Endothelial cell of umbilical vein (primary cell): ENCODE measurements at regions not wholly inside any gene's neighbourhood (a gene's known extent, or its start where the extent isn't known, plus 50 kb on each side); places are given as distances from the start of the nearest gene placed in this dataset.

Source experiments
- BruUV-seq: library from RNA; stranded (reverse); fragments of 400-500 nt; replicated peaks from 2 replicates; lab custom pipeline; 2021; lab: Mats Ljungman, UMichigan
- CTCF ChIA-PET: fragments of 300-600, 350-600 bp; sonication (Branson Sonifier 250); formaldehyde crosslinking; loops from one replicate; lab custom pipeline; 2021; ENCODE audit warnings: antibody characterized with exemption, inconsistent platforms; lab: Charles Lee
- POLR2A ChIA-PET: fragments of 300-600, 350-600 bp; sonication (Branson Sonifier 250); formaldehyde crosslinking; loops from one replicate; lab custom pipeline; 2021; ENCODE audit warnings: antibody characterized with exemption, inconsistent platforms; lab: Charles Lee
- DNase-seq: peaks from one replicate; pipeline ENCODE4 v3.0.0-alpha.2; 2011; ENCODE audit warnings: low read depth, low spot score
- FAIRE-seq: peaks from 2 replicates; lab custom pipeline; 2011; peaks lifted over from hg19 to GRCh38; lab: Jason Lieb, UNC
- H2AFZ ChIP-seq: 2 replicates; pipeline ENCODE4 v1.6.0; 2012; ENCODE audit warnings: low read depth, low read length, control low read depth, inconsistent platforms
- H3K27ac ChIP-seq: 2 replicates; pipeline ENCODE4 v1.5.1; 2011; ENCODE audit warnings: low read depth, mild to moderate bottlenecking, control low read depth, low read length, moderate library complexity; ENCODE audit not compliant: insufficient read depth
- H3K27me3 ChIP-seq, 2 experiments: 2 replicates each; pipeline versions ENCODE4 v1.6.0 to v1.6.1; 2011; ENCODE audit warnings: low read length in 2 of 2, mixed read lengths in 1 of 2; ENCODE audit not compliant: control insufficient read depth in 2 of 2, insufficient read depth in 2 of 2
- H3K36me3 ChIP-seq, 2 experiments: 2 replicates in 1 of 2; 3 replicates in 1 of 2; pipeline ENCODE4 v1.5.1; 2011; ENCODE audit warnings: low read length in 2 of 2, mild to moderate bottlenecking in 1 of 2, moderate library complexity in 1 of 2; ENCODE audit not compliant: control insufficient read depth in 2 of 2, insufficient read depth in 2 of 2; ENCODE audit errors: extremely low read depth in 1 of 2
- H3K4me1 ChIP-seq: 3 replicates; pipeline ENCODE4 v1.5.1; 2011; ENCODE audit warnings: mild to moderate bottlenecking, low read length; ENCODE audit not compliant: control insufficient read depth, insufficient read depth; ENCODE audit errors: extremely low read depth
- H3K4me2 ChIP-seq: 2 replicates; pipeline ENCODE4 v1.6.1; 2011; ENCODE audit warnings: low read length, control low read depth, mixed read lengths; ENCODE audit not compliant: insufficient read depth
- H3K4me3 ChIP-seq, 3 experiments: fragments of 200-600 bp in 1 of 3; sonication (generic), shearing (Covaris generic) in 1 of 3; replicated peaks in 1 of 3; 2 replicates each; pipeline ENCODE4 v1.5.1; 2011 to 2016; ENCODE audit warnings: control low read depth in 3 of 3, low read length in 3 of 3, mild to moderate bottlenecking in 2 of 3, inconsistent platforms in 1 of 3, low read depth in 1 of 3, moderate library complexity in 1 of 3; ENCODE audit not compliant: insufficient read depth in 1 of 3
- H3K79me2 ChIP-seq: 2 replicates; pipeline ENCODE4 v1.6.0; 2012; ENCODE audit warnings: low read length, inconsistent platforms; ENCODE audit not compliant: control insufficient read depth, insufficient read depth
- H3K9ac ChIP-seq: replicated peaks from 2 replicates; pipeline ENCODE3; 2011; ENCODE audit warnings: low read length, control low read depth; ENCODE audit not compliant: insufficient read depth; ENCODE audit errors: extremely low read depth
- H3K9me1 ChIP-seq: replicated peaks from 3 replicates; pipeline ENCODE4 v1.6.0; 2011; ENCODE audit warnings: mild to moderate bottlenecking, low read length; ENCODE audit not compliant: control insufficient read depth, insufficient read depth; ENCODE audit errors: extremely low read depth
- H3K9me3 ChIP-seq: replicated peaks from 2 replicates; pipeline ENCODE4 v1.5.1; 2012; ENCODE audit warnings: low read length, inconsistent platforms; ENCODE audit not compliant: control insufficient read depth, insufficient read depth
- H4K20me1 ChIP-seq: replicated peaks from 2 replicates; pipeline ENCODE3; 2011; ENCODE audit warnings: mild to moderate bottlenecking, low read length; ENCODE audit not compliant: control insufficient read depth, insufficient read depth; ENCODE audit errors: extremely low read depth
- CTCF ChIP-seq, 2 donors: IDR thresholded peaks; 1 replicate in 1 of 2; 2 replicates in 1 of 2; pipeline ENCODE4 v1.5.1; 2011; ENCODE audit warnings: low read length in 2 of 2, mild to moderate bottlenecking in 2 of 2, moderate library complexity in 2 of 2, control low read depth in 1 of 2, inconsistent platforms in 1 of 2, low read depth in 1 of 2; ENCODE audit not compliant: insufficient read depth in 1 of 2; ENCODE audit errors: extremely low read depth in 1 of 2
- EZH2 ChIP-seq: IDR thresholded peaks from 2 replicates; pipeline ENCODE4 v1.6.1; 2012; ENCODE audit warnings: borderline replicate concordance, low read depth, mild to moderate bottlenecking, moderate library complexity, low read length, inconsistent platforms; ENCODE audit not compliant: severe bottlenecking
- FOS ChIP-seq: IDR thresholded peaks from 2 replicates; pipeline ENCODE4 v1.6.1; 2011; ENCODE audit warnings: mild to moderate bottlenecking, low read length, moderate library complexity, borderline replicate concordance; ENCODE audit not compliant: insufficient read depth
- GATA2 ChIP-seq: IDR thresholded peaks from 2 replicates; pipeline ENCODE4 v1.7.0; 2011; ENCODE audit warnings: low read depth, mild to moderate bottlenecking, moderate library complexity, mixed read lengths, low read length; ENCODE audit not compliant: insufficient read length, insufficient read depth
- JUN ChIP-seq: IDR thresholded peaks from 2 replicates; pipeline ENCODE4 v1.6.1; 2011; ENCODE audit warnings: borderline replicate concordance, low read depth; ENCODE audit not compliant: insufficient read length, insufficient read depth
- MAX ChIP-seq: IDR thresholded peaks from 2 replicates; pipeline ENCODE4 v1.6.1; 2011; ENCODE audit not compliant: insufficient read depth, insufficient read length
- MYC ChIP-seq: IDR thresholded peaks from one replicate; pipeline ENCODE4 v1.6.1; 2011; ENCODE audit warnings: mild to moderate bottlenecking, low read depth, low read length
- POLR2A ChIP-seq: IDR thresholded peaks from 2 replicates; pipeline ENCODE4 v1.6.1; 2012; ENCODE audit warnings: low read depth, mild to moderate bottlenecking, control low read depth, low read length
- POLR2AphosphoS5 ChIP-seq: IDR thresholded peaks from 2 replicates; pipeline ENCODE4 v1.6.1; 2012; ENCODE audit warnings: low read depth, mild to moderate bottlenecking, control low read depth, low read length, moderate library complexity; ENCODE audit not compliant: insufficient read depth
- dilution Hi-C: fragments of 300-500 bp; cut with MboI; formaldehyde crosslinking; loops from one replicate; pipeline ENCODE4 v1.15.0; 2019; ENCODE audit warnings: low sequenced_read_pairs; ENCODE audit not compliant: extremely low pct_ligation_motif_present
- intact Hi-C: fragments of 100-400 bp; cut with micrococcal nuclease; formaldehyde crosslinking; loops from one replicate; pipeline ENCODE4 v1.10.0; 2022

GRCh38 chr1:116292929-116293725 lies 79.9 kb upstream of the ATP1A1 start:
- H3K4me2 ChIP-seq, result no peak overlapping the region
- H4K20me1 ChIP-seq, result no peaks in the 10 kb centered on the region
- H3K9ac ChIP-seq, result no peak overlapping the region
- no peak for DNase-seq
- peaks cover 2 to 8% of the 10 kb centered on the region in 2 experiments for H3K27me3 ChIP-seq
- no peaks in the 10 kb centered on the region for H3K9me1 ChIP-seq
- no TSS peak for BruUV-seq
- intact Hi-C loops (no loop called here), dilution Hi-C loops (no loop called here)
- H2AFZ ChIP-seq, result no peak overlapping the region
- POLR2A ChIA-PET, result no interaction called here
- H3K9me3 ChIP-seq, result no peaks in the 10 kb centered on the region
- H3K27ac ChIP-seq, result no peak overlapping the region
- H3K79me2 ChIP-seq, result no peaks in the 10 kb centered on the region
- H3K4me3 ChIP-seq, result no peak overlapping the region
- CTCF ChIA-PET, result no interaction called here
- H3K4me1 ChIP-seq, result no peaks in the 10 kb centered on the region
- TF ChIP-seq POLR2AphosphoS5 (no peak), EZH2 (no peak), MYC (no peak), POLR2A (no peak), CTCF (IDR thresholded peaks at IDR 0.05; ENCODE audit: extremely low read depth in 1 of 2, insufficient read depth in 1 of 2, low read depth in 1 of 2, low read length in 2 of 2) (no peak), MAX (no peak), JUN (no peak), GATA2 (no peak), FOS (no peak)
- no peaks in the 10 kb centered on the region for H3K36me3 ChIP-seq
- FAIRE-seq, result no peak
